Right lobe of liver (tissue), 6 donors: ENCODE measurements at regions not wholly inside any gene's neighbourhood (a gene's known extent, or its start where the extent isn't known, plus 50 kb on each side); places are given as distances from the start of the nearest gene placed in this dataset.

Experiments
- ATAC-seq, 4 donors: fragments of 200-7000 bp; cut with Tn5 transposase; one replicate each; pipeline ENCODE4 v1.9.1; 2020; ENCODE audit warnings: mild to moderate bottlenecking in 4 of 4, moderate library complexity in 4 of 4
- DNase-seq, 3 donors: peaks; one replicate each; pipeline ENCODE4 v3.0.0-alpha.2; 2020
- H3K27ac ChIP-seq, 3 donors: fragments of 200-600 bp; one replicate each; pipeline ENCODE4 v1.8.0; 2022
- H3K27me3 ChIP-seq, 2 donors: fragments of 200-600 bp; one replicate each; pipeline ENCODE4 v1.8.0; 2022
- H3K36me3 ChIP-seq, 4 donors: fragments of 200-600 bp; sonication (generic) in 1 of 4; one replicate each; pipeline versions ENCODE4 v1.5.1 to v1.8.0; 2017 to 2022; ENCODE audit warnings: control low read depth in 1 of 4
- H3K4me1 ChIP-seq, 4 donors: fragments of 200-600 bp; sonication (generic) in 1 of 4; one replicate each; pipeline versions ENCODE4 v1.5.1 to v1.8.0; 2017 to 2022; ENCODE audit warnings: control low read depth in 1 of 4
- H3K4me3 ChIP-seq, 3 donors: fragments of 200-600 bp; one replicate each; pipeline ENCODE4 v1.8.0; 2022
- H3K9me3 ChIP-seq, 4 donors: fragments of 200-600 bp; sonication (generic) in 1 of 4; one replicate each; pipeline versions ENCODE4 v1.5.1 to v1.8.0; 2017 to 2022; ENCODE audit warnings: control low read depth in 1 of 4
- POLR2A ChIP-seq: fragments of 450-650 bp; IDR thresholded peaks from one replicate; pipeline ENCODE4 v1.6.1; 2017; ENCODE audit warnings: antibody characterized with exemption, mild to moderate bottlenecking
- WGBS: methylation state at CpG from one replicate; pipeline ENCODE4 v1.1.6; 2018; ENCODE audit warnings: low coverage, low lambda C conversion rate; ENCODE audit not compliant: insufficient coverage; ENCODE audit errors: missing lambda C conversion rate; 5-methylcytosine and 5-hydroxymethylcytosine counted together
- intact Hi-C, 2 donors: fragments of 100-400 bp; cut with DNase I; formaldehyde crosslinking; loops; one replicate each; pipeline versions ENCODE4 v1.11.2 to v1.14.1; 2022
- TF ChIP-seq, protein P1 (sequence below), 4 donors: fragments of 200-600 bp in 3 of 4; fragments of 450-650 bp in 1 of 4; IDR thresholded peaks; one replicate each; pipeline versions ENCODE4 v1.5.1 to v1.8.0; 2016 to 2022; ENCODE audit warnings: antibody characterized with exemption in 4 of 4, mild to moderate bottlenecking in 2 of 4
- donor health status: DM: no; HTN: yes; CAD: no.
- donor health status: DM: no; HTN: no; CAD: no.
- donor health status: DM: no; HTN: no; CAD: no.
- donor health status: DM: no; HTN: yes; CAD: no.
- donor health status: DM: no; HTN: yes; CAD: no.

DNA sequence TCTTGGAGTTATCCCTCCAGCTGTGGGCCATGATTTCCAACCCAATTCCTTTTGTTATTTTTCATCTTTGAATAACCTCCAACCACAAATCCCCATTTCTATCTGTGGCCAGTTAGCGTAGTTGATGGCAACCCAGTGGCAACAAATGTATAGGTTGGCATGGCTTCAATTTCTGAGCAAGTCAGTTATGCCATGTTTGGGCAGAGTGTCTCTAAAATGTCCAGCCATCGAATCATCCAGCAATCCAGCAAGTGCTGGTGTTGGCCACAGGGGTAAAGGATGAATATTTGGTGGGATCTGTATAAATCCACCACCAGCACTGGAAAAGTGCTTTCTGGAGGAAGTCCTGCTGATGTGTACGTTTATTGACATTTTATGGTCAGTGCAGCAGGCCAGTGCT lies 233.3 kb downstream of the MYLK4 start:
- WGBS = 76% methylated on average over 2 of the region's 3 CpGs
- TF ChIP-seq POLR2A = no peak
- TF ChIP-seq, protein P1, sequence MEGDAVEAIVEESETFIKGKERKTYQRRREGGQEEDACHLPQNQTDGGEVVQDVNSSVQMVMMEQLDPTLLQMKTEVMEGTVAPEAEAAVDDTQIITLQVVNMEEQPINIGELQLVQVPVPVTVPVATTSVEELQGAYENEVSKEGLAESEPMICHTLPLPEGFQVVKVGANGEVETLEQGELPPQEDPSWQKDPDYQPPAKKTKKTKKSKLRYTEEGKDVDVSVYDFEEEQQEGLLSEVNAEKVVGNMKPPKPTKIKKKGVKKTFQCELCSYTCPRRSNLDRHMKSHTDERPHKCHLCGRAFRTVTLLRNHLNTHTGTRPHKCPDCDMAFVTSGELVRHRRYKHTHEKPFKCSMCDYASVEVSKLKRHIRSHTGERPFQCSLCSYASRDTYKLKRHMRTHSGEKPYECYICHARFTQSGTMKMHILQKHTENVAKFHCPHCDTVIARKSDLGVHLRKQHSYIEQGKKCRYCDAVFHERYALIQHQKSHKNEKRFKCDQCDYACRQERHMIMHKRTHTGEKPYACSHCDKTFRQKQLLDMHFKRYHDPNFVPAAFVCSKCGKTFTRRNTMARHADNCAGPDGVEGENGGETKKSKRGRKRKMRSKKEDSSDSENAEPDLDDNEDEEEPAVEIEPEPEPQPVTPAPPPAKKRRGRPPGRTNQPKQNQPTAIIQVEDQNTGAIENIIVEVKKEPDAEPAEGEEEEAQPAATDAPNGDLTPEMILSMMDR (IDR thresholded peaks at IDR 0.05) = no peak
- H3K4me1 ChIP-seq = no peaks in the 10 kb centered on the region
- ATAC-seq = no peak
- no peak overlapping the region for H3K4me3 ChIP-seq
- intact Hi-C loops = no loop called here
- no peaks in the 10 kb centered on the region for H3K9me3 ChIP-seq
- DNase-seq = no peak
- no peaks in the 10 kb centered on the region for H3K27me3 ChIP-seq
- no peaks in the 10 kb centered on the region for H3K36me3 ChIP-seq
- H3K27ac ChIP-seq = no peak overlapping the region

DNA sequence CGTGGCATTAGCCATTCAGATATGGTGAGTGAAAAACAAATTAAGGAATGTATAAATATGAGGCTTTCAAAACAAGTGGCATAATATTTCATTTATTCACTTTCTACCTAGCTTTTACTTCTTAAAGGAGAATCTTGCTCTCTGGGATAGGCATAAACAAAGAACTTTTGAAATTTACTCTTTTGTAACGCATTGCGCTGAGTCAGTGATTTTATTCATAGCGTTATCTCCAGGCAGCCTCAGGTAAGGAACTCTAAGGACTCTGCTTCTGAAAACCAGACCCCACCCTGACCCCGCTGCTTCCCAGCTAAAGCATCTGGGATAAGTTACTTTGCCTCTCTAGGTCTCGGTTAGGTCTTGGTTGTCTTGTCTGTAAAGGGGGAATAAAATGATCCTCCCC lies 234.7 kb downstream of the MYLK4 start:
- DNase-seq = no peak
- H3K4me3 ChIP-seq = no peak overlapping the region
- H3K36me3 ChIP-seq = no peaks in the 10 kb centered on the region
- 92% methylated on average over 5 of the region's 6 CpGs for WGBS
- H3K9me3 ChIP-seq = no peaks in the 10 kb centered on the region
- ATAC-seq = no peak
- H3K4me1 ChIP-seq = no peaks in the 10 kb centered on the region
- TF ChIP-seq, protein P1 (IDR thresholded peaks at IDR 0.05) = no peak
- no peak for TF ChIP-seq POLR2A
- H3K27ac ChIP-seq = no peak overlapping the region
- H3K27me3 ChIP-seq = no peaks in the 10 kb centered on the region
- intact Hi-C loops = no loop called here

DNA sequence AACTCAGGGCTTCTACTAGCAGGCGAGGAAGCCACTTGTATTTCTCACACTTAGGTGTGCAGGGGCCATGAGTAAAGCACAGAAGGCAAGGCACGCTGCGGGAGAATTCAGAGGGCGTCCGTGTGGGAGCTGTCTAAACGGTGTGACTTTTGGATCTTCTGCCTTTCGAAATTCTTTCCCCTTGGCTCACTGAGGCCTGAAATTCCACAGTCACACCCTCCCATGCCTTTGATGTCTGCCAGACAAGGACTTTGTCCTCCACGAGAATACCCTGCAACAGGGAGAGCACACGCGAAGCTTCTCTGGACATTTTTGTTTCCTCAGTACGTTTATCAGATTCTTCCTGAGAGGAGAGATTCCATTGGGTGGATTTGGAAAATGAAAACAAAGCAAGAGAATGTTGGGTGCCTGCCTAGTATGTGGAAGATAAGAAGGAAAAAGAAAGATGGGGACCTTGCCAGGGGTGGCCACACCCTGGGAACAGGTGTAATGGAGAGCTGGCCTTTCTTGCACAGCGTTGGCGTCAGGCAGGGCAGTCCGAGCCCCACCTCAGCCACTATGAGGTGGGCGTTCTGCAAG lies 235.7 kb downstream of the MYLK4 start:
- H3K36me3 ChIP-seq = no peaks in the 10 kb centered on the region
- TF ChIP-seq, protein P1 (IDR thresholded peaks at IDR 0.05) = no peak
- no peak for TF ChIP-seq POLR2A
- intact Hi-C loops = no loop called here
- whole genome bisulfite sequencing = 43% methylated on average over 13 of the region's 15 CpGs
- peak; percentile 85 to 96 (median 90) for ATAC-seq
- no peaks in the 10 kb centered on the region for H3K9me3 ChIP-seq
- no peak overlapping the region for H3K4me3 ChIP-seq
- H3K27ac ChIP-seq = no peak overlapping the region
- no peaks in the 10 kb centered on the region for H3K4me1 ChIP-seq
- H3K27me3 ChIP-seq = no peaks in the 10 kb centered on the region
- DNase-seq = peak in 1 of 3 donors; percentile 57

DNA sequence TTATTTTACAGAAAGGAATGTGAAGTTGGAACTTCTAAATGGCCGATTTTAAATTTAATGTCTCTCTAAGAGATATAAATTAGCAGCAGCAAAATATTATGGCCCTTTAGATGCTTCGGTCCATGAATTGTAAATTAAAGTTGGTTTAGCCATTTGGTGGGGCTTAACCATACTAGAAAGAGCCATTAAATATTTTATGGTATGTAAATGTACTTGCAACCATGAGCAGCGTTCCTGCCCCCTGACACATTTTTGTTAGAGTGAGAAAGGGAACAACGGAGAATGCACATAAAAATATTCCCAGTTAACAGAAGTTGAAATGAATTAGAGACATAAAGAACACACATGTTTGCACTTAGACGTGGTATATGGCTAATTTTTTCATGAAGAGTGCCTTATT lies 237.9 kb downstream of the MYLK4 start:
- H3K9me3 ChIP-seq = no peaks in the 10 kb centered on the region
- H3K36me3 ChIP-seq = no peaks in the 10 kb centered on the region
- TF ChIP-seq, protein P1 (IDR thresholded peaks at IDR 0.05) = no peak
- no peak overlapping the region for H3K27ac ChIP-seq
- no peak for ATAC-seq
- intact Hi-C loops = no loop called here
- DNase-seq = no peak
- 74% methylated on average over 5 of the region's 5 CpGs for WGBS
- no peaks in the 10 kb centered on the region for H3K27me3 ChIP-seq
- H3K4me1 ChIP-seq = no peaks in the 10 kb centered on the region
- H3K4me3 ChIP-seq = no peak overlapping the region

DNA sequence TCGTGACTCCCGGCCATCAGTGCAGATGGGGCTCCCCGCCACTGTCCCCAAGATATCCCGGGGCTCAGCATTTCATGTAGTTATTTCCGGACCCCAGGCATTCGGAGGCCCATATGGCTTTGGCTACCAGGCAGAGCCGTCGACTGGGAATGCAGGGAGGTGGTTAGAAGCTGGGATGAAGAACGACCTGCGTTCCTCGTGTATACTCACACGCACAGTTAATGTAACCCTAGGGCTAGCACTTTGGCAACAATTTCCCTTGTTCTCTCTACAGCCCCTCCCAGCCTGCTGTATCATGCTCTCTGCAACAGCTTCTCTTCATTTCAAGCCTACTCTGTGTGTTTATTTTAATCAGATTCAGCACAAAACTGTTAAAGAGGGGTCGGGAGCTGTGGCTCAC lies 240.4 kb downstream of the MYLK4 start:
- intact Hi-C loops = no loop called here
- H3K4me3 ChIP-seq = no peak overlapping the region
- 82% methylated on average over 8 of the region's 13 CpGs for WGBS
- no peaks in the 10 kb centered on the region for H3K4me1 ChIP-seq
- H3K9me3 ChIP-seq = no peaks in the 10 kb centered on the region
- no peaks in the 10 kb centered on the region for H3K36me3 ChIP-seq
- no peak overlapping the region for H3K27ac ChIP-seq
- ATAC-seq = no peak
- DNase-seq = no peak
- TF ChIP-seq POLR2A = no peak
- TF ChIP-seq, protein P1 (IDR thresholded peaks at IDR 0.05) = no peak
- H3K27me3 ChIP-seq = no peaks in the 10 kb centered on the region
